K562 (cell line): ENCODE measurements at regions not wholly inside any gene's neighbourhood (a gene's known extent, or its start where the extent isn't known, plus 50 kb on each side); places are given as distances from the start of the nearest gene placed in this dataset.

Experiments
- ATAC-seq: fragments of 200-7000 bp; cut with Tn5 transposase; 3 replicates; pipeline ENCODE4 v1.9.1; 2020; ENCODE audit warnings: moderate library complexity
- BruUV-seq: library from RNA; stranded (reverse); fragments of 400-500 nt; replicated peaks from 2 replicates; lab custom pipeline; 2021; lab: Mats Ljungman, UMichigan
- CTCF ChIA-PET: fragments of 300-600 bp; formaldehyde crosslinking; extraction: SDS; loops from one replicate; lab custom pipeline; 2021; ENCODE audit warnings: low intra/inter-chr PET ratio; lab: Yijun Ruan, JAX
- POLR2A ChIA-PET: fragments of 300-600, 350-650 bp; sonication (Branson Sonifier 250); formaldehyde crosslinking; extraction: SDS; loops from one replicate; lab custom pipeline; 2021; ENCODE audit warnings: antibody characterized with exemption, inconsistent platforms; lab: Yijun Ruan, JAX
- DNase-seq, 4 experiments: peaks; one replicate each; pipeline versions ENCODE4 v3.0.0 to v3.0.0-alpha.2; 2011 to 2018; ENCODE audit warnings: low spot score in 3 of 4, mixed read lengths in 3 of 4; ENCODE audit errors: extremely low read depth in 1 of 4
- FAIRE-seq: peaks from 2 replicates; lab custom pipeline; 2011; peaks lifted over from hg19 to GRCh38; lab: Jason Lieb, UNC
- H2AFZ ChIP-seq: 2 replicates; pipeline ENCODE4 v1.6.0; 2011; ENCODE audit warnings: low read depth, low read length, control low read depth, inconsistent platforms
- H3K27ac ChIP-seq: fragments of 200-600 bp; 3 replicates; pipeline ENCODE4 v1.8.0; 2011; ENCODE audit warnings: low read depth, mild to moderate bottlenecking, control low read depth, inconsistent platforms, low read length, moderate library complexity, mixed read lengths; ENCODE audit errors: extremely low read depth
- H3K27me3 ChIP-seq, 2 experiments: fragments of 300-600 bp in 1 of 2; 2 replicates in 1 of 2; 3 replicates in 1 of 2; pipeline versions ENCODE4 v1.6.0 to v1.8.0; 2011; ENCODE audit warnings: inconsistent platforms in 2 of 2, low read length in 2 of 2, mild to moderate bottlenecking in 1 of 2, mixed read lengths in 1 of 2, moderate library complexity in 1 of 2; ENCODE audit not compliant: control insufficient read depth in 2 of 2, insufficient read depth in 2 of 2
- H3K36me3 ChIP-seq: fragments of 300-600 bp; 3 replicates; pipeline ENCODE4 v1.8.0; 2011; ENCODE audit warnings: mild to moderate bottlenecking, low read length, inconsistent platforms; ENCODE audit not compliant: control insufficient read depth, insufficient read depth
- H3K4me1 ChIP-seq, 2 experiments: fragments of 200-600 bp in 1 of 2; replicated peaks in 1 of 2; 2 replicates in 1 of 2; 3 replicates in 1 of 2; pipeline versions ENCODE4 v1.5.1 to v1.8.0; 2011; ENCODE audit warnings: inconsistent platforms in 2 of 2, low read length in 2 of 2, mild to moderate bottlenecking in 1 of 2, mixed read lengths in 1 of 2, moderate library complexity in 1 of 2; ENCODE audit not compliant: control insufficient read depth in 2 of 2, insufficient read depth in 2 of 2
- H3K4me2 ChIP-seq: 2 replicates; pipeline ENCODE4 v1.6.1; 2011; ENCODE audit warnings: low read length, control low read depth, inconsistent platforms, mixed read lengths; ENCODE audit not compliant: insufficient read depth
- H3K4me3 ChIP-seq: fragments of 200-600 bp; sonication (generic), shearing (Covaris generic); 2 replicates; pipeline ENCODE4 v1.5.1; 2016; ENCODE audit warnings: control low read depth, inconsistent platforms
- H3K79me2 ChIP-seq: fragments of 200-600 bp; 3 replicates; pipeline ENCODE4 v1.8.0; 2011; ENCODE audit warnings: low read length, inconsistent platforms; ENCODE audit not compliant: control insufficient read depth, insufficient read depth
- H3K9ac ChIP-seq, 2 experiments: 2 replicates each; pipeline versions ENCODE4 v1.6.0 to v1.6.1; 2011; ENCODE audit warnings: low read depth in 2 of 2, low read length in 2 of 2, control low read depth in 1 of 2, inconsistent platforms in 1 of 2, mild to moderate bottlenecking in 1 of 2, mixed read lengths in 1 of 2; ENCODE audit not compliant: insufficient read depth in 1 of 2
- H3K9me1 ChIP-seq: one replicate; pipeline ENCODE4 v1.6.0; 2011; ENCODE audit warnings: inconsistent platforms, mild to moderate bottlenecking, low read length, moderate library complexity; ENCODE audit not compliant: control insufficient read depth, insufficient read depth
- H3K9me3 ChIP-seq: replicated peaks from 2 replicates; pipeline ENCODE4 v1.5.1; 2011; ENCODE audit warnings: low read depth, low read length, inconsistent platforms; ENCODE audit not compliant: control insufficient read depth, insufficient read depth
- H4K20me1 ChIP-seq: replicated peaks from 2 replicates; pipeline ENCODE4 v1.6.1; 2011; ENCODE audit warnings: low read length, inconsistent platforms, mixed read lengths; ENCODE audit not compliant: control insufficient read depth, insufficient read depth
- ESRRA ChIP-seq: fragments of 450-650 bp; IDR thresholded peaks from 2 replicates; pipeline ENCODE4 v1.6.1; 2014; ENCODE audit warnings: low read depth, mild to moderate bottlenecking, moderate library complexity, borderline replicate concordance
- SAFB ChIP-seq: fragments of 200-400 bp; formaldehyde crosslinking; IDR thresholded peaks from 2 replicates; pipeline ENCODE4 v1.6.1; 2017; ENCODE audit warnings: low read depth, low read length, borderline replicate concordance
- ZFP91 ChIP-seq: sonication (generic); formaldehyde crosslinking; IDR thresholded peaks from 2 replicates; pipeline ENCODE4 v1.8.0; 2022; ENCODE audit warnings: mild to moderate bottlenecking, missing genetic modification reagents
- ZNF282 ChIP-seq: sonication (generic); formaldehyde crosslinking; IDR thresholded peaks from 2 replicates; pipeline ENCODE4 v1.8.1; 2023; ENCODE audit warnings: missing genetic modification reagents
- ZNF436 ChIP-seq: fragments of 250-450, 450-650 bp; sonication (Bioruptor Pico); formaldehyde crosslinking; IDR thresholded peaks from 2 replicates; pipeline ENCODE4 v1.7.0; 2020; ENCODE audit warnings: mild to moderate bottlenecking
- ZNF76 ChIP-seq: fragments of 250-450 bp; sonication (Bioruptor Pico); IDR thresholded peaks from 2 replicates; pipeline ENCODE4 v1.4.0; 2020; ENCODE audit warnings: mild to moderate bottlenecking, moderate library complexity, borderline replicate concordance
- WGBS: fragments of 100-300 bp; shearing (Covaris generic); methylation state at CpG from one replicate; pipeline ENCODE4 v1.1.6; 2016; ENCODE audit warnings: low coverage, mixed read lengths; ENCODE audit not compliant: insufficient coverage; ENCODE audit errors: missing lambda C conversion rate; 5-methylcytosine and 5-hydroxymethylcytosine counted together
- in situ Hi-C: fragments of 300-500 bp; cut with MboI; formaldehyde crosslinking; loops from 4 replicates; pipeline ENCODE4 v1.15.0; 2018; ENCODE audit warnings: inconsistent platforms, mixed read lengths
- intact Hi-C: fragments of 100-400 bp; cut with micrococcal nuclease; formaldehyde crosslinking; loops from 2 replicates; pipeline ENCODE4 v1.14.2; 2022
- TF ChIP-seq, protein P1 (sequence below), 2 experiments: fragments of 450-650 bp in 1 of 2; sonication (generic) in 1 of 2; formaldehyde crosslinking in 1 of 2; IDR thresholded peaks; 2 replicates each; pipeline versions ENCODE4 v1.7.1 to v1.9.0; 2016 to 2022; ENCODE audit warnings: inconsistent platforms in 1 of 2, mild to moderate bottlenecking in 1 of 2, missing genetic modification reagents in 1 of 2

- Histone ChIP-seq H2AFZ (no peak overlapping the region), H3K4me3 (no peak overlapping the region), H3K27me3 (no peaks in the 10 kb centered on the region), H3K9me1 (no peaks in the 10 kb centered on the region), H3K9ac (no peak overlapping the region), H3K9me3 (no peaks in the 10 kb centered on the region; the same call in 1 of the 2 replicates), H3K4me2 (no peak overlapping the region), H4K20me1 (no peaks in the 10 kb centered on the region), H3K27ac (no peak overlapping the region), H3K4me1 (no peaks in the 10 kb centered on the region), H3K36me3 (no peaks in the 10 kb centered on the region), H3K79me2 (no peaks in the 10 kb centered on the region)
- BruUV-seq: no TSS peak
- intact Hi-C loops (loop anchor here (2.0 kb wide), 1 partner anchor 1125 kb away; no protein-coding TSS in a partner anchor), in situ Hi-C loops (no loop called here)
- ChIA-PET POLR2A (no interaction called here), CTCF (no interaction called here)
- WGBS: 0% methylated on average over 4 of the region's 4 CpGs
- DNase-seq: no peak
- ATAC-seq: no peak
- FAIRE-seq: no peak
- TF ChIP-seq ZFP91 (CRISPR knock-in tag) (no peak), ESRRA (no peak), ZNF436 (CRISPR knock-in tag) (no peak), ZNF76 (no peak), ZNF282 (no peak), SAFB (no peak)
- TF ChIP-seq, protein P1, sequence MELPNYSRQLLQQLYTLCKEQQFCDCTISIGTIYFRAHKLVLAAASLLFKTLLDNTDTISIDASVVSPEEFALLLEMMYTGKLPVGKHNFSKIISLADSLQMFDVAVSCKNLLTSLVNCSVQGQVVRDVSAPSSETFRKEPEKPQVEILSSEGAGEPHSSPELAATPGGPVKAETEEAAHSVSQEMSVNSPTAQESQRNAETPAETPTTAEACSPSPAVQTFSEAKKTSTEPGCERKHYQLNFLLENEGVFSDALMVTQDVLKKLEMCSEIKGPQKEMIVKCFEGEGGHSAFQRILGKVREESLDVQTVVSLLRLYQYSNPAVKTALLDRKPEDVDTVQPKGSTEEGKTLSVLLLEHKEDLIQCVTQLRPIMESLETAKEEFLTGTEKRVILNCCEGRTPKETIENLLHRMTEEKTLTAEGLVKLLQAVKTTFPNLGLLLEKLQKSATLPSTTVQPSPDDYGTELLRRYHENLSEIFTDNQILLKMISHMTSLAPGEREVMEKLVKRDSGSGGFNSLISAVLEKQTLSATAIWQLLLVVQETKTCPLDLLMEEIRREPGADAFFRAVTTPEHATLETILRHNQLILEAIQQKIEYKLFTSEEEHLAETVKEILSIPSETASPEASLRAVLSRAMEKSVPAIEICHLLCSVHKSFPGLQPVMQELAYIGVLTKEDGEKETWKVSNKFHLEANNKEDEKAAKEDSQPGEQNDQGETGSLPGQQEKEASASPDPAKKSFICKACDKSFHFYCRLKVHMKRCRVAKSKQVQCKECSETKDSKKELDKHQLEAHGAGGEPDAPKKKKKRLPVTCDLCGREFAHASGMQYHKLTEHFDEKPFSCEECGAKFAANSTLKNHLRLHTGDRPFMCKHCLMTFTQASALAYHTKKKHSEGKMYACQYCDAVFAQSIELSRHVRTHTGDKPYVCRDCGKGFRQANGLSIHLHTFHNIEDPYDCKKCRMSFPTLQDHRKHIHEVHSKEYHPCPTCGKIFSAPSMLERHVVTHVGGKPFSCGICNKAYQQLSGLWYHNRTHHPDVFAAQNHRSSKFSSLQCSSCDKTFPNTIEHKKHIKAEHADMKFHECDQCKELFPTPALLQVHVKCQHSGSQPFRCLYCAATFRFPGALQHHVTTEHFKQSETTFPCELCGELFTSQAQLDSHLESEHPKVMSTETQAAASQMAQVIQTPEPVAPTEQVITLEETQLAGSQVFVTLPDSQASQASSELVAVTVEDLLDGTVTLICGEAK (IDR thresholded peaks at IDR 0.05): no peak
- TF ChIP-seq, protein P1 (CRISPR knock-in tag; IDR thresholded peaks at IDR 0.05): no peak
Measured at GRCh38 chr2:103287746-103288145, 525.9 kb downstream of the TMEM182 start.
